Vagina (tissue), 2 donors: ENCODE measurements at regions not wholly inside any gene's neighbourhood (a gene's known extent, or its start where the extent isn't known, plus 50 kb on each side); places are given as distances from the start of the nearest gene placed in this dataset.

Experiments used
- CTCF ChIP-seq, 3 experiments: fragments of 450-650 bp in 2 of 3; fragments of 200-600 bp in 1 of 3; sonication (generic) in 1 of 3; IDR thresholded peaks; one replicate each; pipeline ENCODE4 v1.5.1; 2017 to 2019; ENCODE audit warnings: antibody characterized with exemption in 3 of 3, mild to moderate bottlenecking in 2 of 3, moderate library complexity in 2 of 3
- POLR2A ChIP-seq, 2 donors: fragments of 450-650 bp; IDR thresholded peaks; one replicate each; pipeline ENCODE4 v1.6.1; 2017; ENCODE audit warnings: antibody characterized with exemption in 2 of 2, mild to moderate bottlenecking in 2 of 2, moderate library complexity in 2 of 2
- POLR2AphosphoS5 ChIP-seq, 2 donors: sonication (generic); formaldehyde crosslinking; IDR thresholded peaks; one replicate each; pipeline ENCODE4 v1.9.0; 2017; ENCODE audit warnings: antibody characterized with exemption in 2 of 2, mild to moderate bottlenecking in 2 of 2, low read depth in 1 of 2; ENCODE audit not compliant: insufficient read depth in 1 of 2

- TF ChIP-seq POLR2A (IDR thresholded peaks at IDR 0.05) = no peak
- TF ChIP-seq CTCF (IDR thresholded peaks at IDR 0.05) = no peak
- TF ChIP-seq POLR2AphosphoS5 (IDR thresholded peaks at IDR 0.05; ENCODE audit: insufficient read depth in 1 of 2, low read depth in 1 of 2) = no peak
These were observed 65.0 kb upstream of the SYT9 start for GRCh38 chr11:7186676-7187075.
